Upper lobe of right lung (tissue), 1 donor: ENCODE measurements at regions not wholly inside any gene's neighbourhood (a gene's known extent, or its start where the extent isn't known, plus 50 kb on each side); places are given as distances from the start of the nearest gene placed in this dataset.

Experiments
- ATAC-seq: fragments of 200-7000 bp; cut with Tn5 transposase; one replicate; pipeline ENCODE4 v1.9.1; 2020; ENCODE audit warnings: mild to moderate bottlenecking, moderate library complexity
- DNase-seq: peaks from one replicate; pipeline ENCODE4 v3.0.0-alpha.2; 2020
- H3K27ac ChIP-seq: fragments of 200-600 bp; one replicate; pipeline ENCODE4 v1.8.0; 2022
- H3K27me3 ChIP-seq: fragments of 200-600 bp; one replicate; pipeline ENCODE4 v1.8.0; 2022; ENCODE audit warnings: mild to moderate bottlenecking
- H3K36me3 ChIP-seq: fragments of 200-600 bp; one replicate; pipeline ENCODE4 v1.8.0; 2022
- H3K4me1 ChIP-seq: fragments of 200-600 bp; one replicate; pipeline ENCODE4 v1.8.0; 2022
- H3K4me3 ChIP-seq: fragments of 200-600 bp; one replicate; pipeline ENCODE4 v1.8.0; 2022; ENCODE audit warnings: mild to moderate bottlenecking
- H3K9me3 ChIP-seq: fragments of 200-600 bp; one replicate; pipeline ENCODE4 v1.8.0; 2022
- intact Hi-C: fragments of 100-400 bp; cut with DNase I; formaldehyde crosslinking; loops from one replicate; pipeline ENCODE4 v1.11.0; 2022
- TF ChIP-seq, protein P1 (sequence below): fragments of 200-600 bp; IDR thresholded peaks from one replicate; pipeline ENCODE4 v1.8.0; 2022; ENCODE audit warnings: antibody characterized with exemption
- donor health status: DM: no; HTN: yes; CAD: no; lungs with severe emphysema.

DNA sequence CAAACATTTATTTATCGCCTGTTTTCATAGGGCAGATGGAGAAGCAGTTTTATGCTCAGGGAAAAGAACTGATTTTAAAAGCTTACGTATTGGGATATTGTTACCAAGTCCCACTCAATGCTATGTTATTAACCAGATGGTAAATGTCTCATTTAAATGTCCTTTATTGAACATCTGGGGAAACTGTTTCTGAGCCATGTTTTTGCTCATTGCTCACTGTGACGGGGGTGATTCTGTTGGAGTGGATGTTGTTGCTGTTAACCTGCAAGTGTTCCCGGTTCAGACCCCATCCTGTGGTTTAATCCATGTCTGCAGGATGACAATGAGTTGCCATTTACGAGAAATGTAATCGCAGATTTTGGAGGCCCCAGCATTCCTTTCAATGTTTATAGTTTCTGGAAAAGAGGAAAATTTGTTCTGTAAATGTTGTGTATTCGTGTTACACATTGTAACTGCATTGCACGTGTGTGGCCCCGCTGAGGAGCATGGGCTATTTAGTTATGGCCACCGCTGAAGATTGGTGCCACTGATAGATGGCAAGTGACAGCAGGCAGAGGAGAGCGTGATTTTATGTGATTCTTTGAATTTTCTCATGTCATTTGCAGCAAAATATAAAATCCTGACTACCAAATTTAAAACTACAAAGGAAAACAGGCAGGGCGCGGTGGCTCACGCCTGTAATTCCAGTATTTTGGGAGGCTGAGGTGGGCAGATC is 174.8 kb upstream of the COPS8 start:
- ATAC-seq (no peak), DNase-seq (no peak)
- Histone ChIP-seq H3K36me3 (no peaks in the 10 kb centered on the region), H3K9me3 (no peaks in the 10 kb centered on the region), H3K27ac (no peak overlapping the region), H3K4me3 (no peak overlapping the region), H3K27me3 (peaks cover 5% of the 10 kb centered on the region), H3K4me1 (no peaks in the 10 kb centered on the region)
- TF ChIP-seq, protein P1, sequence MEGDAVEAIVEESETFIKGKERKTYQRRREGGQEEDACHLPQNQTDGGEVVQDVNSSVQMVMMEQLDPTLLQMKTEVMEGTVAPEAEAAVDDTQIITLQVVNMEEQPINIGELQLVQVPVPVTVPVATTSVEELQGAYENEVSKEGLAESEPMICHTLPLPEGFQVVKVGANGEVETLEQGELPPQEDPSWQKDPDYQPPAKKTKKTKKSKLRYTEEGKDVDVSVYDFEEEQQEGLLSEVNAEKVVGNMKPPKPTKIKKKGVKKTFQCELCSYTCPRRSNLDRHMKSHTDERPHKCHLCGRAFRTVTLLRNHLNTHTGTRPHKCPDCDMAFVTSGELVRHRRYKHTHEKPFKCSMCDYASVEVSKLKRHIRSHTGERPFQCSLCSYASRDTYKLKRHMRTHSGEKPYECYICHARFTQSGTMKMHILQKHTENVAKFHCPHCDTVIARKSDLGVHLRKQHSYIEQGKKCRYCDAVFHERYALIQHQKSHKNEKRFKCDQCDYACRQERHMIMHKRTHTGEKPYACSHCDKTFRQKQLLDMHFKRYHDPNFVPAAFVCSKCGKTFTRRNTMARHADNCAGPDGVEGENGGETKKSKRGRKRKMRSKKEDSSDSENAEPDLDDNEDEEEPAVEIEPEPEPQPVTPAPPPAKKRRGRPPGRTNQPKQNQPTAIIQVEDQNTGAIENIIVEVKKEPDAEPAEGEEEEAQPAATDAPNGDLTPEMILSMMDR: no peak
- intact Hi-C loops: no loop called here

DNA sequence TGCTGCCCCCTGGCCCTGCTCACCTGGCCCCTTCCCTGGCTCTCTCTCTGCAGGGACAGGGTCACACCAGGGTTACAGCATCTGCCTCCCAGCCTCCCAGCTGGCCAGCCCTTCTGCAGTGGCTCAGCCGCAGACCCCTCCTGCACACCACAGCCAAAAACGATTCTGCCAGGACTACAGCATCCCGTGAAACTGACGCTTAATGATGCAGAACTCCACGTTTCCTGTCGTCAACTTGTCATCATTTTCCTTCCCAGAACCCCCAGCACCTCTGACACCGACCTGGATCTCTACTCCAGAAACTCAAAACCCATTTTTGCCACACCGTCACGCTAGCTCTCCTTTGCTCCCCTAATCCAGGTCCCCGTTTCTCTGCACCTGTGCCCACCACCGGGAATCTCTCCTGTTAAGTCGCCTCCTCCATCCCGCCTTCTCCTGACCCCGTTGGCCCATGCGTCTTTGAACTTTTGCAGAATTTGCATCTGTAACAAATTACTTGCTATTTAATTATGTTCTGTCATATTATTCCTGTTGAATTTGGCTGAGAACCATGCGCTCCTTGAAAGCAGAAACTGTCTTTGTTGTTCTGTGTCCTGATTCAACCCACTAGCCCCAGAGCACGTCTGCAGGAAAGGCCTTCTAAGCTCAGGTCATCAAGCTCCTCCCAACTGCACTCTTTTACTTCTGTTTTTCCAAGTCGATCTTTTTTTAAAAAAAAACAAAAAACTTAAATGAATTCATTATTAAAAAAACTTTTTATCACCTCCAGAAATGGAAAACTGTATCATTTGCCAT is 173.2 kb upstream of the COPS8 start:
- H3K4me3 ChIP-seq: no peak overlapping the region
- peaks cover 5% of the 10 kb centered on the region for H3K27me3 ChIP-seq
- no peak overlapping the region for H3K27ac ChIP-seq
- H3K9me3 ChIP-seq: no peaks in the 10 kb centered on the region
- no peak for DNase-seq
- intact Hi-C loops: no loop called here
- H3K36me3 ChIP-seq: no peaks in the 10 kb centered on the region
- no peak for ATAC-seq
- TF ChIP-seq, protein P1: no peak
- no peaks in the 10 kb centered on the region for H3K4me1 ChIP-seq

DNA sequence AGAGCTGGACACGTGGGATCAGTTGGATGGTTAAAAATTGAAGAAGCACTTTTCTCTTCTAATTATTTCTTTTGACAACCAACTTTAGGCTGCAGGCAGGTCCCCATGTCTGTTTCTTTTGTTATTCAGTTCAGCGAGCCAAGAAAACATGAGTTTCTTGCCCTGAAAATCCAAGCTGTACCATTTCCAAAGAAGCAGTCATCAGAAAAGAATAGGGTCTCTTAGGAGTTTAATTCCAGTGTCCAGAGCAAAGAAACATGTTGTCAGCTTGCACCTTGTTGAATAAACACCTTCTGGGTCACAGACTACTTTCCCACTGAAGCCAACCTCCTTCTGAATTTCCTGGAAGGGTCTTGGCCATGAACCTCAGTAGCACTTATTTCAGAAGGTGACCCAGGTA is 170.5 kb upstream of the COPS8 start:
- ATAC-seq (no peak), DNase-seq (no peak)
- Histone ChIP-seq H3K9me3 (no peaks in the 10 kb centered on the region), H3K4me3 (no peak overlapping the region), H3K27me3 (no peaks in the 10 kb centered on the region), H3K36me3 (no peaks in the 10 kb centered on the region), H3K27ac (no peak overlapping the region), H3K4me1 (no peaks in the 10 kb centered on the region)
- intact Hi-C loops: no loop called here
- TF ChIP-seq, protein P1: no peak

DNA sequence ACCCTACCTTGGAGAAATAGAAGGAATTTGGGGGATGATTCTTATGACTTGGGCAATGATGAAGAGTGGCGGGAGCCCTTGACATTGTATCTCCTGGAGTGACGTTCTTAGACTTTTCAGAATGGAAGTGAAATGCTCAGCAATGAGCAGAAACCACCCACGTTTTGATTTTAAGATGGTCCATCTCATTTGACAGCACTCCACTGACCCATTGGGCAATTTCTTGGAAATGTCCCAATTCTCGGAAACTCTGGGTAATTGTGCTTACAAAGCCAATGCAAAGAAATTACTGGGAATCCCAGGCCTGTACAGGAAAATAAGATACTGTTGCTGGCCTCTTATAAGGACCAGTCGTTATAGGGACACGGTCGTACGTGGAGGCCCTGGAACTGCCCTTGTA is 170.0 kb upstream of the COPS8 start:
- DNase-seq (no peak), ATAC-seq (no peak)
- Histone ChIP-seq H3K9me3 (no peaks in the 10 kb centered on the region), H3K4me3 (no peak overlapping the region), H3K27ac (no peak overlapping the region), H3K4me1 (no peaks in the 10 kb centered on the region), H3K36me3 (no peaks in the 10 kb centered on the region), H3K27me3 (no peaks in the 10 kb centered on the region)
- intact Hi-C loops: no loop called here
- TF ChIP-seq, protein P1: no peak

DNA sequence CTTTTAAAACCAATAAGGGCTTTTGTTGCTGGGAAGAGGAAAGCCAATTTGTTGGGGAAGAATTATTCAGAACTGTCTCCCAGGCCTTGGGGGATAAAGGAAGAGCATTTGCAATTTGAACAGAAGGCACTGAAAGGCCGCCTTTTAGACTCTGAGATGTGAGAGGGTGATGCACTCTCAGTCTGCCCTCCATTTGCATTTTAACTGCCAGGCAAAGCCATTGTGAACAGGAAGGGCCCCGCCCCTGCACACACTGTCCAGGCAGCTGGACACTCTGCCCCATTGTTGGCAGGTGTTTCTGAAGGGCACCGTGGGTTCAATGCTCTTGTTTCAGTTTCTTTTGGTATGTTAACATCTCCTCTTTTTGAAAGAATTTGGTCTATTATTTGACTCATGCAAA is 169.5 kb upstream of the COPS8 start:
- Histone ChIP-seq H3K27ac (no peak overlapping the region), H3K4me1 (no peaks in the 10 kb centered on the region), H3K4me3 (no peak overlapping the region), H3K9me3 (no peaks in the 10 kb centered on the region), H3K36me3 (no peaks in the 10 kb centered on the region), H3K27me3 (no peaks in the 10 kb centered on the region)
- DNase-seq (no peak), ATAC-seq (no peak)
- TF ChIP-seq, protein P1: no peak
- intact Hi-C loops: no loop called here
